GM18508 (cell line): ENCODE measurements at regions not wholly inside any gene's neighbourhood (a gene's known extent, or its start where the extent isn't known, plus 50 kb on each side); places are given as distances from the start of the nearest gene placed in this dataset.
"Not testable (repeated sequence)": the region's sequence is repeated elsewhere in the genome, so short reads cannot be mapped to it uniquely, and the experiment has no call there.

Experiments
- ATAC-seq: cut with Tn5 transposase; IDR thresholded peaks from one replicate; pipeline ENCODE4 v1.9.1; 2021; ENCODE audit warnings: moderate number of reproducible peaks; ENCODE audit not compliant: insufficient read depth, unreplicated experiment

DNA sequence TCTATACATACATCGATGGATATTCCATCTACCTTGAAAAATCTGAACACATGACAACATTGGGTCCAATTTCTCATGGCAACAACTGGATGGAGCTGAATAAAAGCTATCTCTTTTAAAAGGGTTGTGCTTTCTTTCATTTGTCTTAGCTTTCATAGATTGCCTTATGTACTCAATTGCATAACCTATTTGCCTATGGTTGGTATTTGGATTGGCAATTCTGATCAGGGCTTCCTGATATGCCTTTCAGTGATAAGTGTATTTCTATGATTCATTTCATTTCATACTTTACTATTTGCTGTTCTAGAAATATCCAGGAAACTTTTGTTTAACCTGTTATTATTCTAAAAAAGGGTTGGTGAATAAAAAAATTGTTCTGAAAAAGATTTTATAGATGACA lies 509.9 kb downstream of the GRXCR1 start:
- no peak for ATAC-seq

DNA sequence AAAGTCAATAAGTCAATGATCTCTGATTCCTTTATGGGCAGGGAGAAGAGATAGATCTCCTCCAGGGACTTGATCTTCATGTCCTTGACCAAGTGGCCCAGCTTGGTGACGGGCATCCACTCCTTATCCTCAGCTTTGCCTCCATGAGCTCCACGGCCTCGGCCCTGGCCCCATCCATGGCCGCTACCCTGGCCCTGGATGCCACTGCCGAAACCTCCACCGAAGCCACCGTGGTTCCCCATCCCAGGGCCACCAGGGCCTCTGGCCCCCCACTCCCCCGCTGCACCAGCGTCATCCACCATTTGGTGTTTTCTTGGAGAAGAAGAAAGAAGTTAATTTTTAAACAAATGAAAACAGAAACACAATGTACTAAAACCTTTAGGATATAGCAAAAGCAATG lies 518.1 kb downstream of the GRXCR1 start:
- no peak for ATAC-seq

DNA sequence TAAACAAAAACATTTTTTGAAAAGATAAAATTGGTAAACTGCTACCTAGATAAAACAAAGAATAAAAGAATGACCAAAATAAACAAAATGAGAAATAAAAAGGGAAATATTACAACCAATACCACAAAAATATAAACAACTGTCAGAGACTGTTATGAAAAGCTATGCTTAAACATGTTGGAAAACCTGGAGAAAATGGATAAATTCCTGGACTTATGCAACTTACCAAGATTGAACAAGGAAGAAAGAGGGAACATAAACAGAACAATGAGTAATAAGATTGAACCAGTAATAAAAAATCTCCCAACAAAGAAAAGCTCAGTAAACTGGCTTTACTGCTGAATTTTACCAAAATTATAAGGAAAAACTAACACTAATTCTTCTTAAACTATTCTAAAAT lies 518.7 kb downstream of the GRXCR1 start:
- ATAC-seq, result no peak

DNA sequence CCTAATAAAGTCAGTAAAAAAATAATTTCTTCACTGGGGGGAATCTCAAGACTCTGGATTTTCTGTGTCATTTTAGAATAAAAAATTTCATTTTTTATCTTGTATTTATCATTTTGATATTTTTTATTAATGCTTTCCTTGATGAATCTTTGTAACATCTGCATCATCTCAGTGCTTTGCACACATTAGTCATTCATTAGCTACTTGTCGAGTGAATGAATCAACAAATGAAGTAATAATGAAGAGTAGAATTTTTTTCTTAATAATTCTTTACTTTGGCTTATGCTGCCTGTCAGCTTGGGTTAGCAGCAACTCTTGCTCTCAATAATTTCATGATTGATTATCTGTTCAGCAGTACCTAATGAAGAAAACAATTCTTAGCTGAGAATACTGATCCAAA lies 530.8 kb downstream of the GRXCR1 start:
- ATAC-seq, result no peak

DNA sequence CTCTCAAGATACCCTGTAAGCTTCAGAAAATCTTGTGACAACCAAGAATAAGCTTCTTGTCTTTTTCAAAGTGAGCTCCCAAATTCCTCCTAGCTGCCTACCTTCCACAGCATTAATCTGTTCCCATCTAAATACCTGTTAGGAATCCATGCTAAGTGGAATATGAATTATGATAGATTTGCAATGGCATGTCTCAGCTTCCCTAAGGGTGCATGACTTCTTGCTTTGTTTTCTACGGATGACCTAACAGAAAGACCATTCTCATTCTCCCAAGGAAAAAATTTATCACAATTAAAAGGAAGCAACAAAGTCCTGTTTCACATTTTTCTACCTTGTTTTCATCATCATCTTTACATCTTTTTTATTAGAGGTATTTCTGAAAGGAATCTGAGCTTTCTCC lies 532.7 kb downstream of the GRXCR1 start:
- no peak for ATAC-seq

DNA sequence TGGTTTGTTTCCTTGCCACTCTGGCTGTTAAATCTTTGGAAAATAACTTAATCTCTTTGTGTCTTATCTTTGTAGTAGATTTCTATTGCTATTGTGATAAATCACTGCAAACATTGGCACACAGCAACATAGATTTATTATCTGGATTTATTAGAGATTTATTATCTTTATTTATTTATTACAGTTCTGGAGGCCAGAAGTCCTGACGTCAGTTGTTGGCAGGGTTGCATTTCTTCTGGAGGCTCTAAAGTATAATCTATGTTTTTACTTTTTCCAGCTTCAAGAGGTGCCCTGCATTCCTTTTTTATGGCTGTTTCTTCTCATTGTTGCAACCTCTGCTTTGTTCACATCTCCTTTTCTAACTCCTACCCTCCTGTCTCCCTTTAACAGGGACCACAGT lies 542.8 kb downstream of the GRXCR1 start:
- ATAC-seq, result no peak

DNA sequence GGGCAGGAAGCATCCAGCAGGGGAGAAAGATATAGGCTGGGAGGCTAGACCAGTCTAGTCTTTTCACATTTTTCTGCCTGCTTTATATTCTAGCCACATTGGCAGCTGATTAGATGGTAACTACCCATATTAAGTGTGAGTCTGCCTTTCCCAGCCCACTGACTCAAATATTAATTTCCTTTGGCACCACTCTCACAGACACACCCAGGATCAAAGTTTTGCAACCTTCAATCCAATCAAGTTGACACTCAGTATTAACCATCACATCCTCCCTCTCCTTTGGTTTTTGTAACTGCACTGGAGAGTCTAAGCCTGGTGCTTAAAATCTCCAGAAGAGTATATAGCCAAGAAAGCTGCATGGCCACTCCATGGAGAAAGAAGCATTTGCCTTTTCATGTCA lies 560.4 kb downstream of the GRXCR1 start:
- ATAC-seq, result no peak

DNA sequence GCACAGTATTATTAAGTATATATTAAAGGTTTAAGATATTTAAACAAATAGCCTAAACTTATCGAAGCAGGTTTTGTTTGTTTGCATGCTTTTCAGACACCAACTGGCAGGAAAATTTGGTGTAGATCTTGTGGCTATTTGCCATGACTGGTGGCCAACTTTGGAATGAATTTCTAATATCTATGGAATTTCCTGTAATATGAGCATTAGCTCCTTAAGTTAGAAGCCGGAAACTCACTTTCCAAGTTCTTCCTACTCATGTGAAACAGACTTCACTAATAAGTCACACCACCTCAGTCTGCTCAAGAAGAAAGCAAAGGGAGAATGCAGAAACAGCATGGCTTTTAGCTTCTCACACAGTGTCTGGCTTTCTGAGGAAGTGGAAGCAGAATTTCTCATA lies 563.9 kb downstream of the GRXCR1 start:
- ATAC-seq, result no peak

DNA sequence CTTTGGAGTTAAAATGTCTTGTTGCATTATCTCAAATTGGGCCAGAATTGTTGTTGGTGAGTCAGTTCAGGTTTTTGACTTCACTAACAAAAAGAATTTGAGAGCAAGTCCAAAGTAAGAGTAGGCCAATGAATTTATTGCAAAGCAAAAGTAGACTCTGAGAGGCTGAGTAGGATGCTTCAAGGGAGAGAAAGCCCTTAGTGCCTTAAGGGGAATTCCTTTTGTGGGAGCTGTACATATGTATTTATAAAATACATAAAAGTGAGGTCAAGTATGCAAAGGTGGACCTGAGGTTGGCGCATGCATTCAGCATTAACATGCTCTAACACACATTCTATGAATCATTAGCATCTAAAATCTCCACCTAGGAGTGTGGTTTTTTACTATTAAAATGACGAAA lies 565.4 kb downstream of the GRXCR1 start:
- ATAC-seq, result no peak

DNA sequence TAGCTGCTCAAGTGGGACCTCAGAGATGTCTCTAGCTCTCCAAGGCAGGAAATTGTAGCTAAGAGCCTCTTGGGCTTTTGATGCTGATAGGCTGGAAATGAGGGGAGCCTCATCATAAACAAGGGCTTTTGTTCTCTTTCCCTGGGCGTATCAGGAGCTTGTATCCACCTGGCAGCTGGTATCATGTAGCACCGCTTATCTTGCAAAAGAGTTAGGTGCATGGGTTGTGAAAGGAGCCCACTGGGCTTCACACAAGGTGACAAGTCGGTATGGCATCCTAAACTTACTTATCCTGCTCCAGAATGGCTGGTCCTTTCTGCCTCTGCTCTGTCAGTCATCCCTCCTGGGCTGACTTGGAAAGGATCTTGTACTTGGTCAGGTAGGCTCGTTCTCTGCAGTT lies 565.8 kb downstream of the GRXCR1 start:
- ATAC-seq, result no peak

DNA sequence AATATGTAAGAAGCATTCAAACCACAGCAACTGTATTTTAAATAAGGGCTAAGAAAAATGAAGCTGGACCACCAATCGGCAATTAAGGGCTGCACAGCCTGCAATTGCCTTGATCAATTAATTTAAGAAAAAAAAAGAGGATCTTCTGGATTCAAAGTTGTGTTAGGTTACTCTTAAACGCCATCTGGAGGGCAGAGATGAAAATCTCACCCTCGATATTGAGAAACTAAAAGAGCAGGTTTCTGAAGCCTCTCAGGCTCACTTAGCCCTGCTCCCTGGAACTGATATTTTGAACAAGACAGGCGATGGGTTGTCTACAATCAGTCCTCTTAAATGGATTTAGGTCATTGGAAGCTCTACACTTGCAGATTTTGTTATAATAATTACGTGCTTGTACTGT lies 579.4 kb downstream of the GRXCR1 start:
- no peak for ATAC-seq

DNA sequence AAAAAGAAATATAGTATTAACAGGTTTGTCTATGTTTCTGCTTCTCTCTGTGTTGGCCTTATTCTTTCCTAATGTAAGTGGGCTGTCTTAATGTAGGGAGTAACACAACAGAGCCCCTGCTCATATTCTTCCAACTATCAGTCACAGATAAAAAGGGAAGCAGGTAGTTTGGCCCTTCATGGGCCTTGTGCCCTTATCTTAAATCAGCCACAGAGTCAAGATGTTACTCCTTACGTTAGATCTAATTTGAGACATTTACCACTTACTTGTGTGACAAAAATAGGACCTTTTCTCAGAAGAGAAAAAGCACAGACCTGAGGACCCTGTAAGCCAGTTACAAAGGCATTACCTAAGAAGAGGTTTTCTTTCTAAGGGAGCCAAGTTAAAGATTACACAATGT lies 589.0 kb downstream of the GRXCR1 start:
- ATAC-seq, result no peak

DNA sequence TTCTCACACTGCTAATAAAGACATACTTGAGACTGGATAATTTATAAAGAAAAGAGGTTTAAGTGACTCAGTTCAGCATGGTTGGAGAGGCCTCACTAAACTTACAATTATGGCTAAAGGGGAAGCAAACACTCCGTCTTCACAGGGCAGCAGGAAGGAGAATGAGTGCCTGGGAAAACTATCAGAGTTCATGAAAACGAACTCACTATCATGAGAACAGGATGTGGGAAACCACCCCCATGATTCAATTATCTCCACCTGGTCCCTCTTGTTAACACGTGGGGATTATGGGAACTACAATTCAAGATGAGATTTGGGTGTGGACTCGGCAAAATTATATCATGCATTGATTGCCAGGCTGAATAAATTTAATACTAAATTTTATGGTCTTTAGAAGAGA lies 592.7 kb downstream of the GRXCR1 start:
- no peak for ATAC-seq

DNA sequence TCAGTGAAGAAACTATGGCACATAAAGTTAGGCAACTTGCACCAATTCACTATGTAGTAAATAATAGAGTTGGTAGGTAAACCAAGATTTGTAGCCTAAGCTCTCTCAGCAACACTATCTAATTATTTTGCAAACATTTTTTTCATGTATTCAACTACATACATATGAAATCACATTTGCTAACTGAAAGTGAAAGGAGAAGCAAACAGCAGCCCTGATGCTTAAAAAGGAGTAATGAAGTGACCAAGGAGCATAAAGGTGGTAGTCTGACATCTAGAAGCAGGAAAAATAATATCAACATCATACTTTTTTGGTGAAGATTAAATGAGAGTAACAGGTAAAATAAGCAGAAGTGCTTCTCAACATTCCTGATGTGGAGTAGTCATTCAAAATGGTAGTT lies 603.7 kb downstream of the GRXCR1 start:
- ATAC-seq, result peak; percentile 78

DNA sequence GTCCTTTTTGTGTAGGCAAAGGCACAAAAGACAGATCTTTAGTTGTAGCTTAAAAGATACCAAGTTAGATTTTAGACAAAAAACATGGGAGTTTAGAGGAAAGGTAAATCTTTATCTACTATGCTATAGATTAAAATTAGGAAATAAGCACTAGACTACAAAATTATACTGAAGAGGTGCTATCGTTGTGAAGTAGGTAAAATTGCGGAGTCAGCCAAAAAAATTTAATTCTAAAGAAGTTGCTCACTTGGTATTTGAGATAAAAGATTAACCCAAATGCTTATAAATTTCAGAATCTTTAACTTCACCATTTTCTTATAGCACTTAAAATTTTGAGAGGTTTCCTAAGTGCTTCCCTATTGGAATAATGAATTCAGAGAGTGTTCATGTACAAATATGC lies 604.1 kb downstream of the GRXCR1 start:
- ATAC-seq, result peak; percentile 19

DNA sequence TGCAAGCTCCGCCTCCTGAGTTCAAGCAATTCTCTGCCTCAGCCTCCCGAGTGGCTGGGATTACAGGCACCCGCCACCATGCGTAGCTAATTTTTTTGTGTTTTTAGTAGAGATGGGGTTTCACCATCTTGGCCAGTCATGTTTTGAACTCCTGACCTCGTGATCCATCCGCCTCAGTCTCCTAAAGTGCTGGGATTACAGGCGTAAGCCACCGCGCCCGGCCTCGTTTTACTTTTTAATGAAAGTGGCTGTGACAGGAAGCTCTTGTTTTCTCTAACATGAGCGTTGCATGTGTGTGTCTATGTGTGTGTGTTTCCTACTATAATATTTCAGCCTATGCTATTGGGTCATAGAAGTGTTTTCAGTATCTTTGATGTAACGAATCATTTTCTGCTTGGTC lies 613.3 kb downstream of the GRXCR1 start:
- not testable (repeated sequence) for ATAC-seq

DNA sequence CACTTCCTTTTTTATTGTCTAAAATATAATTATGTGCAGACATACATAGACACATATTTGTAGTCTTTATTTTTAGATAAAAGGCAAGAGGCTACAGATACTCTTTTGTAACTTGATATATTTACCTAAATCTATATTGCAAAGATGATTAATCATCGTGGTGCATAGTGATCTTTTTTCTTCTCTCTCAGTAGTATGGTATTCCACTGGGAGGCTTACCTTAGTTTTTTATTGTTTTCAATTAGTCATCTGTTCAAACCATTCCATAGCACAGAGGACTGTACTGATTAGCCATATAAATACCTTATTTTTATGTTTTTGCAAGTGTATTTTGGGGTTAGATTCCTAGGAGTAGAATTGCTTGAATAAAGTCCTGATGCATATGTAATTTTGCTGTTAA lies 619.7 kb downstream of the GRXCR1 start:
- ATAC-seq, result no peak

DNA sequence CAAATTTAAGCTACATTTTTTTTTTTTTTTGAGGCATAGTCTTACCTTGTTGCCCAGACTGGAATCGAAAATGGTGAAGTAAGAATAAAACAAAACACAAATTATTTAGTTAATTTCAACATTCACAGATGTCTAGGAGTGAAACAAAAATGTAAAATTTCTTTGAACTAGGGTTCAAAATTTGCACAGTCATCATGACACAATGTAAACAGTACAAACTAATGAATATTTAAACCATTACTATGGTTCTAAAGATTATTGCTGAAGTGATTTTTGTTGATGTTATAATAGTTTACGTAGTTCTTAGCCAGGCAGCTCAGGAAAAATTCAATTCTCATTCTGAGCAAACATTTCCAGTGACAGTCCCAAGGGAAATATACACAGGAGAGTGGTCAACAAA lies 633.1 kb downstream of the GRXCR1 start:
- ATAC-seq, result no peak

DNA sequence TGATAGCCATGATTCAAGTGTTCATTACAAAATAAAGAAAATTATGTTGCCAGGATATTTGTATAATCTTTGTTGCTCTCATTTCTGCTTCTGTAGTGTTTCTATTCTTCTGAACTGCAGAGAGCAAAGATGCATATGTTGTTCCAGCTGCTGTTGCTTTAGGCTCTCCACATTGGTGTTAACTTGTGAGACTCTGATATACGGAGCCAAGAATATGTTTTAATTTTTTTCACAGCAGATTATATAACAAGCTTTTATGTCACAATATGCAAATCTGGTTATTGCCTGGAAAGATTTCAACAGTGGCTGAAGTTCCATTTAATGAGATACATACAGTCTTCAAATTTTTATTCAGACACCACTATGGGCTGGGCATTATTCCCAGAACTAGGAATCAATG lies 655.0 kb downstream of the GRXCR1 start:
- no peak for ATAC-seq

DNA sequence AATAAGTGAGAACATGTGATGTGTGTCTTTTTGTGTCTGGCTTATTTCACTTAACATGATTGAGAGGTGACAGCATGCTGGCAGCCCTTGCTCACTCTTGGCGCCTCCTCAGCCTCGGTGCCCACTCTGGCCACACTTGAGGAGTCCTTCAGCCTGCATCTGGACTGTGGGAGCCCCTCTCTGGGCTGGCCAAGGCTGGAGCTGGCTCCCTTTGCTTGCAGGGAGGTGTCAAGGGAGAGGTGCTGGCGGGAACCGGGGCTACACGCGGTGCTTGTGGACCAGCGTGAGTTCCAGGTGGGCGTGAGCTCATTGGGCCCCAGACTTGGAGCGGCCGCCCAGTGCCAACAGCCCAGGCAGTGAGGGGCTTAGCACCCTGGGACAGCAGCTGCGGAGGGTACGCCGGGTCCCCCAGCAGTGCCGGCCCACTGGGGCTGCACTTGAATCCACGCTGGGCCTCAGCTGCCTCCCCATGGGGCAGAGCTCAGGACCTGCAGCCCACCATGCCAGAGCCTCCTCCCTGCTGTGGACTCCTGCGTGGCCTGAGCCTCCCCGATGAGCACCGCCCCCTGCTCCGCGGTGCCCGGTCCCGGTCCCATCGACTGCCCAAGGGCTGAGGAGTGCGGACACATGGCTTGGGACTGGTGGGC lies 658.6 kb downstream of the GRXCR1 start:
- no peak for ATAC-seq

DNA sequence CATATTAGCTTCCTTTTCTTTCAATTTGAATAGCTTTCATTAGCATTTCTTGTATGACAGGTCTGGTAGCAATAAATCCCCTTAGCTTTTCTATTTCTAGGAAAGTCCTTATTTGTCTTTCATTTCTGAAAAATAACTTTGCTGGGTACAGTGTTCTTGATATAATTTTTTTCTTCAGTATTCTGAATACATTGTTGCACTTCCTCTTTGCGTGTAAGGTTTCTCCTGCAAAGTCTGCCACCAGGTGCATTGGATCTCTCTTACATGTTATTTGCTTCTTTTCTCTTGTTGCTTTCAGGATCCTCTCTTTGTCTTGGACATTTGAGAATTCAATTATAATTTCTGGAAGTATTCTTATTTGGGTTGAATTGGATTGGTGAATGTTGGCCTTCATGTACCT lies 663.7 kb downstream of the GRXCR1 start:
- no peak for ATAC-seq

DNA sequence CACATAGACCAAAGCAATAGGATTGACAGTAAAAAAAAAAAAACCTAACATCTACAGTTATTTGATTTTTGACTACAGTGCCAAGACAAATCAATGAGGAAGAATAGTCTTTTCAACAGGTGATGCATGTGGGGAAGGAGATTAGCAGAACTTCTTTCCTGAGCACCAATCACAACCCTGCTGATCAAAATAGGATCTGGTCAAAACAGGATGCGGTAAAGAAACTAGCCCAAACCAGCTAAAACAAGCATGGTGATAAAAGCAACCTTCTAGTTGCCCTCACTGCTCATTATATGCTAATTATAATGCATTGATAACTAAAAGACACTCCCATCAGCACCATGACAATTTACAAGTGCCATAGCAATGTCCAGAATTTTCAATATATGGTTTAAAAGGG lies 667.5 kb downstream of the GRXCR1 start:
- ATAC-seq, result no peak

DNA sequence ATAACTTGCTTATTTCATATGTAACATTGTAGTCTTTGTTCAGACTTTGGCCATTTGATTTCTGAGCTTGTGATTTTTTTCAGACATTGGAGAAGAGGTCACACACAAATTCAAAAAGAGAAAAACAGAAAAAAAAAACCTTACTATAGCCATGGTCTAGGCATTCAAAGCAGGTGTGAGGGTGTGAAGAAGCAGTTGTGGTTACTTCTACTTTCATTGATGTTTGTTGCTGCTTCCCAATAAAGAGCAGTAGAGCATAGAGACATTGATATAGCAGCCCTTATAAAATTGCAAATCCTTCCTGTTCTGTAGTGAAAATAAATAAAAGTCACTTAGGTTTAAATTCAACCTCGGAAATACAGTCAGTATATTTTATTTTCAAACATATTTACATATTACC lies 671.6 kb downstream of the GRXCR1 start:
- ATAC-seq, result no peak
